ENCODE measurements at regions not wholly inside any gene's neighbourhood (a gene's known extent, or its start where the extent isn't known, plus 50 kb on each side); places are given as distances from the start of the nearest gene placed in this dataset.
A peak's percentile ranks its signal among the peaks of the same experiment; 100 is the strongest.

- TF ChIP-seq, protein P1, sequence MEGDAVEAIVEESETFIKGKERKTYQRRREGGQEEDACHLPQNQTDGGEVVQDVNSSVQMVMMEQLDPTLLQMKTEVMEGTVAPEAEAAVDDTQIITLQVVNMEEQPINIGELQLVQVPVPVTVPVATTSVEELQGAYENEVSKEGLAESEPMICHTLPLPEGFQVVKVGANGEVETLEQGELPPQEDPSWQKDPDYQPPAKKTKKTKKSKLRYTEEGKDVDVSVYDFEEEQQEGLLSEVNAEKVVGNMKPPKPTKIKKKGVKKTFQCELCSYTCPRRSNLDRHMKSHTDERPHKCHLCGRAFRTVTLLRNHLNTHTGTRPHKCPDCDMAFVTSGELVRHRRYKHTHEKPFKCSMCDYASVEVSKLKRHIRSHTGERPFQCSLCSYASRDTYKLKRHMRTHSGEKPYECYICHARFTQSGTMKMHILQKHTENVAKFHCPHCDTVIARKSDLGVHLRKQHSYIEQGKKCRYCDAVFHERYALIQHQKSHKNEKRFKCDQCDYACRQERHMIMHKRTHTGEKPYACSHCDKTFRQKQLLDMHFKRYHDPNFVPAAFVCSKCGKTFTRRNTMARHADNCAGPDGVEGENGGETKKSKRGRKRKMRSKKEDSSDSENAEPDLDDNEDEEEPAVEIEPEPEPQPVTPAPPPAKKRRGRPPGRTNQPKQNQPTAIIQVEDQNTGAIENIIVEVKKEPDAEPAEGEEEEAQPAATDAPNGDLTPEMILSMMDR (IDR thresholded peaks at IDR 0.05; ENCODE audit: control insufficient read depth, insufficient read depth, low read depth, low read length, missing control alignments), result no peak
- DNase-seq (ENCODE audit: low read depth), result no peak
- H3K4me3 ChIP-seq (ENCODE audit: control insufficient read depth, low read depth, low read length), result no peak overlapping the region
These were observed 96.1 kb upstream of the ARMC2 start for GRCh38 chr6:108751851-108752732.

- TF ChIP-seq, protein P1 (IDR thresholded peaks at IDR 0.05; ENCODE audit: control insufficient read depth, insufficient read depth, low read depth, low read length, missing control alignments), result no peak
- no peak for DNase-seq (ENCODE audit: low read depth)
- no peak overlapping the region for H3K4me3 ChIP-seq (ENCODE audit: control insufficient read depth, low read depth, low read length)
These were observed 95.3 kb upstream of the ARMC2 start for GRCh38 chr6:108752733-108753590.

DNA sequence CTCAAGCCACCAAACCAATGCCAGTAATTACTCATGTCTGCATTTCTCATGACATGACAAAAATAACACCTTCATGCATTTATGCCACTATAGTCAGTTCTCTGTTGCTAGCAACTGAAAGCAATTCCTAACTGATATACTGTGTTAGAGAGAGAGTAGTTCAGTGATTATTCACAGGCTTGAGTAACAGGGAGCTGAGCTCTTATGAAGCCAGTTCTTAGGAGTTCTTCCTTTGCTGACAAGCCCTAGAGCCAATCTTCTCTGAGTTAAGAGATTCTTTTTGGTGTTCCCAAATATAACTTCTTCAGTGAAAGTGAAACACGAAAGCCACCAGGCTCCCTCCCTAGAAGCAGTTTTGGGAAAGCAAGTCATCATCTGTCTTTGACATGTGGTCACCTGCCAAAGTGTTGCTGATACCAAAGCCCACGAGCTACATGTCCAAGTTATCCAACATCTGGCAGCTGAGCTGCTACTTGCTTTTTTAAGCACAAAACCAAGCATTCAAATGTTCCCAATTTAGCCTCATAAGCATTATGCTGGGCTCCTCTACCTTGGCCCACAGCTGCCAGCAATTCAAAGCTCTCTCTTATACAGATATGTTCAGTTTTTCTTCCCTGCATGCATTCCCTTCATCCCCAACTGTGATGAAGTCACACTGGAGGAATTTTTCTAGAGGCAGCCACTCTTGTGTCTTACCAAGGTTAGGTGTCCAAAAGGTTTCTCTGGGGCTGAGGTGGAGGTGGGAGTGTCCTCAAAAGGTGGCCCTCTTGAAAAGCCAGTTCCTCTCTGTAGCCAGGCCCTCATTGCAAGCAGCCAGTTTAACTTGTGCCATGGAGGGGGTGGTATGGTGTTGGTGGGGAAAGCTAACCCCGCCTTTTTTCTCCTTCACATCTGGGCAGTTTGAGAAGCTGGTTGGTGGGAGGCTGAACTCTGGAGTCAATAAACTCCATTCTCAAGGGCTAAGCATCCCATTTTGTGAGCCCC is 92.7 kb upstream of the ARMC2 start:
- peak; percentile 46 for DNase-seq (ENCODE audit: low read depth)
- TF ChIP-seq, protein P1 (IDR thresholded peaks at IDR 0.05; ENCODE audit: control insufficient read depth, insufficient read depth, low read depth, low read length, missing control alignments), result no peak
- no peak overlapping the region for H3K4me3 ChIP-seq (ENCODE audit: control insufficient read depth, low read depth, low read length)

- TF ChIP-seq, protein P1 (IDR thresholded peaks at IDR 0.05; ENCODE audit: control insufficient read depth, insufficient read depth, low read depth, low read length, missing control alignments), result no peak
- no peak for DNase-seq (ENCODE audit: low read depth)
- no peak overlapping the region for H3K4me3 ChIP-seq (ENCODE audit: control insufficient read depth, low read depth, low read length)
These were observed 90.9 kb upstream of the ARMC2 start for GRCh38 chr6:108757357-108757756.

GRCh38 chr6:108758884-108759283 is 89.3 kb upstream of the ARMC2 start:
- TF ChIP-seq, protein P1 (IDR thresholded peaks at IDR 0.05; ENCODE audit: control insufficient read depth, insufficient read depth, low read depth, low read length, missing control alignments), result no peak
- no peak overlapping the region for H3K4me3 ChIP-seq (ENCODE audit: control insufficient read depth, low read depth, low read length)
- DNase-seq (ENCODE audit: low read depth), result no peak
